ENCODE measurements at regions not wholly inside any gene's neighbourhood (a gene's known extent, or its start where the extent isn't known, plus 50 kb on each side); places are given as distances from the start of the nearest gene placed in this dataset.

GRCh38 chr2:39994151-39994550 is 215.1 kb upstream of the THUMPD2 start:
- no peak for TF ChIP-seq POLR2A (IDR thresholded peaks at IDR 0.05; ENCODE audit: extremely low read depth, insufficient read length)
- TF ChIP-seq CTCF (IDR thresholded peaks at IDR 0.05; ENCODE audit: low read depth, low read length), result no peak
- no peak for TF ChIP-seq MAX (IDR thresholded peaks at IDR 0.05; ENCODE audit: low read depth, low read length)

Data from NB4 (cell line).